ENCODE measurements at regions not wholly inside any gene's neighbourhood (a gene's known extent, or its start where the extent isn't known, plus 50 kb on each side); places are given as distances from the start of the nearest gene placed in this dataset.

- H3K9me3 ChIP-seq, result no peaks in the 10 kb centered on the region
- TF ChIP-seq EP300 (IDR thresholded peaks at IDR 0.05; ENCODE audit: low read depth) (no peak), POLR2AphosphoS5 (IDR thresholded peaks at IDR 0.05) (no peak), POLR2A (IDR thresholded peaks at IDR 0.05) (no peak), CTCF (IDR thresholded peaks at IDR 0.05) (no peak)
- H3K27ac ChIP-seq, result no peak overlapping the region
- no peaks in the 10 kb centered on the region for H3K27me3 ChIP-seq
- no peaks in the 10 kb centered on the region for H3K4me1 ChIP-seq
- no peak for DNase-seq
- intact Hi-C loops (cut with DNase I; ENCODE audit: low total_unique reads) (no loop called here), in situ Hi-C loops (cut with MboI; ENCODE audit: low pct_ligation_motif_present in 1 of 4, low pct_unique_long_range_greater_than_20kb in 1 of 4, low sequenced_read_pairs in 3 of 4) (no loop called here)
- 81 to 93% methylated on average over 2 of the region's 2 CpGs for WGBS, 2 donors (ENCODE audit: low coverage in 1 of 2)
- H3K4me3 ChIP-seq, result no peak overlapping the region
- no peaks in the 10 kb centered on the region for H3K36me3 ChIP-seq
These were observed 114.2 kb upstream of the MAN2A1 start for GRCh38 chr5:109575506-109575905.

DNA sequence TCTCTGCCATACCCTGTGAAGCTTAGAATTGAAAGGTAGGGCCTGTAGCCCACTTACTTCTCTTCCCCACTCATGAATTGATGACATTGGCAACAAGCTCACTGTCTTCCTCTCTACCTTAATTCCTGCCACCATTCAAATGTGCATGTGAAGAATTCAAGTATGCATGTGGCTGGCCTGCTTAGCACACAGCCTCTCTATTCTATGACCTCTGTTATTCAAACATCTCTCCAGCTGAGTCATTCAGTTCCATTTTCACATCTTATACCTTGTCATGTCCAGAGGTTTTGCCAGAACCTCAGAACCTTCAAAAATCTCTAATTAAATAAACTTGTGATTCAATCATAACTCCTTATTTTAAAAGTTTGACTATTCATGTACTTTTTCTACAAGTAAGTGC lies 114.7 kb upstream of the MAN2A1 start:
- intact Hi-C loops (cut with DNase I; ENCODE audit: low total_unique reads) (no loop called here), in situ Hi-C loops (cut with MboI; ENCODE audit: low pct_ligation_motif_present in 1 of 4, low pct_unique_long_range_greater_than_20kb in 1 of 4, low sequenced_read_pairs in 3 of 4) (no loop called here)
- TF ChIP-seq POLR2A (IDR thresholded peaks at IDR 0.05), result no peak
- no peak for TF ChIP-seq EP300 (IDR thresholded peaks at IDR 0.05; ENCODE audit: low read depth)
- TF ChIP-seq POLR2AphosphoS5 (IDR thresholded peaks at IDR 0.05), result no peak
- TF ChIP-seq CTCF (IDR thresholded peaks at IDR 0.05), result no peak

DNA sequence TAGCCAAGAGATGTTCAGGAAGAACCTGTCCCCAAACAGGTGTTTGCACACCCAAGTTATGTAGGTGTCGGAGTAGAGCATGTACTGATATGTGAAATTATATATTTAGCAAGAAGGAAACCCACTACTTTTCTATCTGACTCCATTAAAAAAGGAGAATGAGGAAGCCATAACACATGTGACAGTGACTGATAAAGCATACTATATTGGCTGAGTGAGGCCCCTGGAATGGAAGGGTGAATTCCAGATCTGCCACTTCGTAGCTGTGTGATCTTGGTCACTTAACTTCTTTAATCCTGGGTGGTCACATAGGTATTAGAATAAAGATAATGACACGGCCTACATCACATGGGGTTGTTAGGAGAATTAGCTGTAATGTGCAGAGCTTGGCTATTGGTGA lies 116.0 kb upstream of the MAN2A1 start:
- DNase-seq, result no peak
- H3K4me1 ChIP-seq, result no peaks in the 10 kb centered on the region
- in situ Hi-C loops (cut with MboI; ENCODE audit: low pct_ligation_motif_present in 1 of 4, low pct_unique_long_range_greater_than_20kb in 1 of 4, low sequenced_read_pairs in 3 of 4), result no loop called here
- no peaks in the 10 kb centered on the region for H3K36me3 ChIP-seq
- TF ChIP-seq EP300 (IDR thresholded peaks at IDR 0.05; ENCODE audit: low read depth) (no peak), CTCF (IDR thresholded peaks at IDR 0.05) (no peak), POLR2AphosphoS5 (IDR thresholded peaks at IDR 0.05) (no peak), POLR2A (IDR thresholded peaks at IDR 0.05) (no peak)
- intact Hi-C loops (cut with DNase I; ENCODE audit: low total_unique reads), result no loop called here
- H3K9me3 ChIP-seq, result no peaks in the 10 kb centered on the region
- WGBS, 2 donors (ENCODE audit: low coverage in 1 of 2), result 86 to 87% methylated on average over 1 to 3 of the region's 3 CpGs
- no peaks in the 10 kb centered on the region for H3K27me3 ChIP-seq
- H3K4me3 ChIP-seq, result no peak overlapping the region
- H3K27ac ChIP-seq, result no peak overlapping the region

More for the DNA sequence above, 114.7 kb upstream of the MAN2A1 start:
- Histone ChIP-seq H3K36me3 (no peaks in the 10 kb centered on the region), H3K9me3 (no peaks in the 10 kb centered on the region), H3K4me1 (no peaks in the 10 kb centered on the region), H3K27me3 (no peaks in the 10 kb centered on the region), H3K4me3 (no peak overlapping the region), H3K27ac (no peak overlapping the region)
- no peak for DNase-seq

DNA sequence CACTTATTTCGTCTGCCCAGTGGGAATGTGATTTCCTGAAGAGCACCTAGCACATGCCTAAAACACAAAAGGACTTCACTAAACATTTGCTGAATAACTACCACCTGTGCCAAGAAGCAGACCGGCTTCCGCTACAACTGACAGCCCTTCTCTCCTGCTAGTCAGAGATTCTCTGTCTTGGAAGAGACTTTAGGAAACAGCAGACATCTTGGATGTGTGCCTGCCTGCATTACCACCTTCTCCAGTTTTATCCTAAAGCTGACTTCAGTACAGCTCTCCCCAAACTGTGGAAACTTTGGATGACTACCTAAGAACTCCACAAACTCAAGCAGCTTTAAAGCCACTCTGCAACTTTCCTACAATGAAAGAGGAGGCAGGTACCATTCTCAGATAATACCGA lies 116.5 kb upstream of the MAN2A1 start:
- no peak for DNase-seq
- H3K27me3 ChIP-seq, result no peaks in the 10 kb centered on the region
- no peaks in the 10 kb centered on the region for H3K9me3 ChIP-seq
- no peaks in the 10 kb centered on the region for H3K4me1 ChIP-seq
- WGBS, 2 donors (ENCODE audit: low coverage in 1 of 2), result 91 to 100% methylated on average over 1 to 4 of the region's 4 CpGs
- TF ChIP-seq CTCF (IDR thresholded peaks at IDR 0.05), result no peak
- TF ChIP-seq POLR2AphosphoS5 (IDR thresholded peaks at IDR 0.05), result no peak
- TF ChIP-seq POLR2A (IDR thresholded peaks at IDR 0.05), result no peak
- TF ChIP-seq EP300 (IDR thresholded peaks at IDR 0.05; ENCODE audit: low read depth), result no peak
- H3K4me3 ChIP-seq, result no peak overlapping the region
- in situ Hi-C loops (cut with MboI; ENCODE audit: low pct_ligation_motif_present in 1 of 4, low pct_unique_long_range_greater_than_20kb in 1 of 4, low sequenced_read_pairs in 3 of 4) (no loop called here), intact Hi-C loops (cut with DNase I; ENCODE audit: low total_unique reads) (no loop called here)
- no peaks in the 10 kb centered on the region for H3K36me3 ChIP-seq
- no peak overlapping the region for H3K27ac ChIP-seq
